Neural cell (in vitro differentiated cells): ENCODE measurements at regions not wholly inside any gene's neighbourhood (a gene's known extent, or its start where the extent isn't known, plus 50 kb on each side); places are given as distances from the start of the nearest gene placed in this dataset.

Experiments used
- H2AFZ ChIP-seq: fragments of 200-600, 300-800 bp; sonication (generic), shearing (Covaris generic); 2 replicates; pipeline ENCODE4 v1.6.0; 2014; ENCODE audit warnings: low read depth, mild to moderate bottlenecking, antibody characterized with exemption, low read length, moderate library complexity
- H3F3A ChIP-seq: fragments of 200-600 bp; shearing (Covaris generic); 2 replicates; pipeline ENCODE4 v1.6.1; 2016; ENCODE audit warnings: mild to moderate bottlenecking, moderate library complexity, mixed read lengths, antibody characterized with exemption, low read length; ENCODE audit not compliant: insufficient read depth, poor library complexity, severe bottlenecking
- H3K27ac ChIP-seq: fragments of 200-600, 300-800 bp; sonication (generic), shearing (Covaris generic); 2 replicates; pipeline ENCODE4 v1.5.1; 2014; ENCODE audit warnings: mild to moderate bottlenecking, low read length, moderate library complexity
- H3K27me3 ChIP-seq: fragments of 300-800, 200-600 bp; sonication (generic), shearing (Covaris generic); 2 replicates; pipeline ENCODE4 v1.6.0; 2014; ENCODE audit warnings: mild to moderate bottlenecking, low read depth, low read length, moderate library complexity; ENCODE audit not compliant: insufficient read depth
- H3K36me3 ChIP-seq: fragments of 300-800, 200-600 bp; sonication (generic), shearing (Covaris generic); 2 replicates; pipeline ENCODE4 v1.5.1; 2014; ENCODE audit warnings: mild to moderate bottlenecking, antibody characterized with exemption, low read length, moderate library complexity; ENCODE audit not compliant: insufficient read depth
- H3K4me2 ChIP-seq: fragments of 300-800, 200-600 bp; sonication (generic), shearing (Covaris generic); 2 replicates; pipeline ENCODE4 v1.6.0; 2014; ENCODE audit warnings: mild to moderate bottlenecking, low read length
- H3K4me3 ChIP-seq: fragments of 300-800, 200-600 bp; sonication (generic), shearing (Covaris generic); 2 replicates; pipeline ENCODE4 v1.5.1; 2014; ENCODE audit warnings: mild to moderate bottlenecking, low read length, moderate library complexity
- H3K79me2 ChIP-seq: fragments of 200-600 bp; shearing (Covaris generic); replicated peaks from 2 replicates; pipeline ENCODE4 v1.6.0; 2014; ENCODE audit warnings: mild to moderate bottlenecking, low read length, moderate library complexity; ENCODE audit not compliant: insufficient read depth
- H3K9ac ChIP-seq: fragments of 300-800, 200-600 bp; sonication (generic), shearing (Covaris generic); 2 replicates; pipeline ENCODE4 v1.6.1; 2016; ENCODE audit warnings: mild to moderate bottlenecking, low read length, mixed read lengths
- H3K9me2 ChIP-seq: fragments of 200-600 bp; shearing (Covaris generic); 2 replicates; pipeline ENCODE4 v1.6.1; 2016; ENCODE audit warnings: mild to moderate bottlenecking, low read length, mixed read lengths; ENCODE audit not compliant: insufficient read depth
- H3K9me3 ChIP-seq: fragments of 200-600, 300-800 bp; sonication (generic), shearing (Covaris generic); 2 replicates; pipeline ENCODE4 v1.6.1; 2016; ENCODE audit warnings: mild to moderate bottlenecking, mixed run types, low read length, moderate library complexity, mixed read lengths
- H4K20me1 ChIP-seq: fragments of 200-600 bp; shearing (Covaris generic); 2 replicates; pipeline ENCODE4 v1.6.1; 2016; ENCODE audit warnings: mild to moderate bottlenecking, mixed run types; ENCODE audit not compliant: insufficient read depth
- EP300 ChIP-seq: fragments of 450-650 bp; conservative IDR thresholded peaks from 2 replicates; pipeline ENCODE4 v1.6.1; 2014; ENCODE audit warnings: antibody characterized with exemption, mild to moderate bottlenecking, moderate library complexity; ENCODE audit not compliant: poor library complexity, severe bottlenecking
- EZH2 ChIP-seq: fragments of 200-600, 300-800 bp; shearing (Covaris generic), sonication (generic); IDR thresholded peaks from 2 replicates; pipeline ENCODE4 v1.6.1; 2014; ENCODE audit warnings: antibody characterized with exemption, low read length, borderline replicate concordance, mild to moderate bottlenecking; ENCODE audit not compliant: insufficient read depth, poor library complexity, severe bottlenecking
- MXI1 ChIP-seq: fragments of 450-650 bp; conservative IDR thresholded peaks from 2 replicates; pipeline ENCODE4 v1.6.1; 2014; ENCODE audit warnings: antibody characterized with exemption, mild to moderate bottlenecking; ENCODE audit not compliant: poor library complexity, severe bottlenecking
- POLR2AphosphoS5 ChIP-seq: IDR thresholded peaks from 2 replicates; pipeline ENCODE4 v1.6.1; 2012
- RAD21 ChIP-seq: fragments of 450-650 bp; conservative IDR thresholded peaks from 2 replicates; pipeline ENCODE4 v1.6.1; 2014; ENCODE audit warnings: antibody characterized with exemption, mild to moderate bottlenecking, moderate library complexity
- REST ChIP-seq: IDR thresholded peaks from 2 replicates; pipeline ENCODE4 v1.6.1; 2012; ENCODE audit warnings: borderline replicate concordance
- SMC3 ChIP-seq: fragments of 450-650 bp; conservative IDR thresholded peaks from 2 replicates; pipeline ENCODE4 v1.6.1; 2014; ENCODE audit warnings: antibody characterized with exemption, mild to moderate bottlenecking, moderate library complexity; ENCODE audit not compliant: poor library complexity
- TAF1 ChIP-seq: IDR thresholded peaks from 2 replicates; pipeline ENCODE4 v1.6.1; 2012; ENCODE audit warnings: low read depth
- TF ChIP-seq, protein P1 (sequence below): fragments of 450-650 bp; IDR thresholded peaks from 2 replicates; pipeline ENCODE4 v1.5.1; 2014; ENCODE audit warnings: antibody characterized with exemption, mild to moderate bottlenecking, moderate library complexity; ENCODE audit not compliant: poor library complexity, severe bottlenecking

GRCh38 chrX:54615109-54615508, 85.1 kb downstream of the GNL3L start:
- Histone ChIP-seq H3K9me3 (no peaks in the 10 kb centered on the region), H2AFZ (no peak overlapping the region), H3F3A (no peaks in the 10 kb centered on the region), H3K27ac (no peak overlapping the region), H3K79me2 (no peaks in the 10 kb centered on the region), H3K9me2 (no peaks in the 10 kb centered on the region), H4K20me1 (no peaks in the 10 kb centered on the region), H3K9ac (no peak overlapping the region), H3K4me2 (no peak overlapping the region), H3K36me3 (no peaks in the 10 kb centered on the region), H3K4me3 (no peak overlapping the region), H3K27me3 (no peaks in the 10 kb centered on the region)
- TF ChIP-seq TAF1, result no peak
- TF ChIP-seq MXI1, result no peak
- TF ChIP-seq EP300, result no peak

DNA sequence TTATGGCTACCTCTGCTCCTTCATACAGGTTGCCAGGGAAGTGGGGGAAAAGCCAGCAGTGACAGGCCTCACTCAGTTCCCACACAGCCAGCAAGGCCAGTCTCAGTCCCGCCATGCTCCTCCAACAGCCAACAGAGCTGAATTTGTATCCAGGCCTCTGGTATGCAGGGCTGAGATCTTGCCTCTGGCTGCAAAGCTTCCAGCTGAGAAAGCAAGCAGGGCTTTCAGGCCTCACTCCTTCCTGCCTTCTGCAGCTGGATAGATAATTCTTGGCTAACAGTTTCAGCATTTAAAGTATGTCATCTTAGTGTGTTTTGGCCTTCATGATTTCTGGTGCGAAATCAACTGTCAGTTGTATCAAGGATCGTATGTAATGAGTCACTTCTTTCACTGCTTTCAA, 103.6 kb downstream of the GNL3L start:
- H3K9me3 ChIP-seq, result no peaks in the 10 kb centered on the region
- H3K4me3 ChIP-seq, result no peak overlapping the region
- H3K79me2 ChIP-seq, result no peaks in the 10 kb centered on the region
- no peaks in the 10 kb centered on the region for H3K27me3 ChIP-seq
- H3K4me2 ChIP-seq, result no peak overlapping the region
- H3K36me3 ChIP-seq, result no peaks in the 10 kb centered on the region
- no peak overlapping the region for H3K27ac ChIP-seq
- H3K9me2 ChIP-seq, result no peaks in the 10 kb centered on the region
- no peak for TF ChIP-seq MXI1
- TF ChIP-seq, protein P1, sequence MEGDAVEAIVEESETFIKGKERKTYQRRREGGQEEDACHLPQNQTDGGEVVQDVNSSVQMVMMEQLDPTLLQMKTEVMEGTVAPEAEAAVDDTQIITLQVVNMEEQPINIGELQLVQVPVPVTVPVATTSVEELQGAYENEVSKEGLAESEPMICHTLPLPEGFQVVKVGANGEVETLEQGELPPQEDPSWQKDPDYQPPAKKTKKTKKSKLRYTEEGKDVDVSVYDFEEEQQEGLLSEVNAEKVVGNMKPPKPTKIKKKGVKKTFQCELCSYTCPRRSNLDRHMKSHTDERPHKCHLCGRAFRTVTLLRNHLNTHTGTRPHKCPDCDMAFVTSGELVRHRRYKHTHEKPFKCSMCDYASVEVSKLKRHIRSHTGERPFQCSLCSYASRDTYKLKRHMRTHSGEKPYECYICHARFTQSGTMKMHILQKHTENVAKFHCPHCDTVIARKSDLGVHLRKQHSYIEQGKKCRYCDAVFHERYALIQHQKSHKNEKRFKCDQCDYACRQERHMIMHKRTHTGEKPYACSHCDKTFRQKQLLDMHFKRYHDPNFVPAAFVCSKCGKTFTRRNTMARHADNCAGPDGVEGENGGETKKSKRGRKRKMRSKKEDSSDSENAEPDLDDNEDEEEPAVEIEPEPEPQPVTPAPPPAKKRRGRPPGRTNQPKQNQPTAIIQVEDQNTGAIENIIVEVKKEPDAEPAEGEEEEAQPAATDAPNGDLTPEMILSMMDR, result no peak
- no peaks in the 10 kb centered on the region for H3F3A ChIP-seq
- H2AFZ ChIP-seq, result no peak overlapping the region
- no peak overlapping the region for H3K9ac ChIP-seq
- H4K20me1 ChIP-seq, result no peaks in the 10 kb centered on the region

GRCh38 chrX:54639018-54639345, 109.0 kb downstream of the GNL3L start:
- H3K27ac ChIP-seq, result peak overlapping the region; percentile 87
- H3K9me3 ChIP-seq, result no peaks in the 10 kb centered on the region
- no peak for TF ChIP-seq EZH2
- TF ChIP-seq, protein P1, result no peak
- TF ChIP-seq TAF1, result no peak
- no peak for TF ChIP-seq MXI1
- no peak for TF ChIP-seq RAD21
- no peak for TF ChIP-seq REST
- no peak for TF ChIP-seq EP300
- TF ChIP-seq POLR2AphosphoS5, result no peak
- no peak for TF ChIP-seq SMC3
- peak overlapping the region; percentile 33 for H2AFZ ChIP-seq
- H3K36me3 ChIP-seq, result no peaks in the 10 kb centered on the region
- no peaks in the 10 kb centered on the region for H3F3A ChIP-seq
- H3K79me2 ChIP-seq, result no peaks in the 10 kb centered on the region
- H3K4me3 ChIP-seq, result peak overlapping the region; percentile 66
- no peaks in the 10 kb centered on the region for H3K9me2 ChIP-seq
- H4K20me1 ChIP-seq, result no peaks in the 10 kb centered on the region
- H3K4me2 ChIP-seq, result no peak overlapping the region
- H3K27me3 ChIP-seq, result no peaks in the 10 kb centered on the region
- peak overlapping the region; percentile 74 for H3K9ac ChIP-seq
